GM19468 (cell line): ENCODE measurements at regions not wholly inside any gene's neighbourhood (a gene's known extent, or its start where the extent isn't known, plus 50 kb on each side); places are given as distances from the start of the nearest gene placed in this dataset.

ENCODE experiments used
- ATAC-seq: cut with Tn5 transposase; IDR thresholded peaks from one replicate; pipeline ENCODE4 v1.9.1; 2021; ENCODE audit warnings: mild to moderate bottlenecking, moderate library complexity, moderate number of reproducible peaks; ENCODE audit not compliant: unreplicated experiment; ENCODE audit errors: extremely low read depth

- peak; percentile 9 for ATAC-seq
These were observed 77.7 kb downstream of the ARF6 start for GRCh38 chr14:49970474-49971147.

- peak; percentile 79 for ATAC-seq
These were observed 78.6 kb downstream of the ARF6 start for GRCh38 chr14:49971156-49972130.

- ATAC-seq = no peak
These were observed 79.3 kb downstream of the ARF6 start for GRCh38 chr14:49972131-49972671.

GRCh38 chr14:49972823-49973222 lies 79.9 kb downstream of the ARF6 start:
- no peak for ATAC-seq

GRCh38 chr14:49975276-49975675 lies 82.4 kb downstream of the ARF6 start:
- no peak for ATAC-seq

GRCh38 chr14:49975799-49976198 lies 82.9 kb downstream of the ARF6 start:
- ATAC-seq = no peak

GRCh38 chr14:49977126-49977841 lies 84.4 kb downstream of the ARF6 start:
- ATAC-seq = peak; percentile 44

GRCh38 chr14:49980027-49980426 lies 87.1 kb downstream of the ARF6 start:
- no peak for ATAC-seq

GRCh38 chr14:49982082-49982481 lies 89.2 kb downstream of the ARF6 start:
- no peak for ATAC-seq

GRCh38 chr14:49982501-49982951 lies 89.6 kb downstream of the ARF6 start:
- ATAC-seq = no peak

GRCh38 chr14:49984424-49984823 lies 91.5 kb downstream of the ARF6 start:
- ATAC-seq = no peak

- no peak for ATAC-seq
These were observed 93.6 kb downstream of the ARF6 start for GRCh38 chr14:49986343-49987014.

- ATAC-seq = no peak
These were observed 95.5 kb downstream of the ARF6 start for GRCh38 chr14:49988080-49988990.

GRCh38 chr14:49989966-49990365 lies 97.1 kb downstream of the ARF6 start:
- ATAC-seq = no peak

- ATAC-seq = no peak
These were observed 98.6 kb downstream of the ARF6 start for GRCh38 chr14:49991491-49991890.

- ATAC-seq = no peak
These were observed 99.2 kb downstream of the ARF6 start for GRCh38 chr14:49992036-49992435.

- no peak for ATAC-seq
These were observed 99.6 kb downstream of the ARF6 start for GRCh38 chr14:49992448-49992847.

GRCh38 chr14:49992901-49993339 lies 100.0 kb downstream of the ARF6 start:
- ATAC-seq = no peak

GRCh38 chr14:49993565-49993964 lies 100.7 kb downstream of the ARF6 start:
- ATAC-seq = no peak
